ENCODE measurements at regions not wholly inside any gene's neighbourhood (a gene's known extent, or its start where the extent isn't known, plus 50 kb on each side); places are given as distances from the start of the nearest gene placed in this dataset.

- TF ChIP-seq FOXK2 (conservative IDR thresholded peaks at IDR 0.05 in 1 of 2, IDR thresholded peaks at IDR 0.05 in 1 of 2; ENCODE audit: low read depth in 2 of 2): no peak
- no peak for TF ChIP-seq SMARCC2 (IDR thresholded peaks at IDR 0.05; ENCODE audit: low read depth)
- no peak for TF ChIP-seq CTCF (IDR thresholded peaks at IDR 0.05 in 2 of 3, conservative IDR thresholded peaks at IDR 0.05 in 1 of 3; ENCODE audit: insufficient read depth in 2 of 3, low read depth in 1 of 3, low read length in 3 of 3)
- TF ChIP-seq MNT (conservative IDR thresholded peaks at IDR 0.05): no peak
- no peak for TF ChIP-seq SIN3A (IDR thresholded peaks at IDR 0.05; ENCODE audit: borderline replicate concordance in 2 of 2, control insufficient read depth in 1 of 2, low read depth in 2 of 2, low read length in 2 of 2)
- TF ChIP-seq HNRNPLL (IDR thresholded peaks at IDR 0.05; ENCODE audit: low read depth, low read length, poor library complexity, severe bottlenecking): no peak
- TF ChIP-seq DPF2 (IDR thresholded peaks at IDR 0.05): no peak
- TF ChIP-seq CEBPB (tag; IDR thresholded peaks at IDR 0.05): no peak
These were observed 151.6 kb upstream of the TBX20 start for GRCh38 chr7:35405461-35405860.
